Left renal cortex interstitium (tissue), 4 donors: ENCODE measurements at regions not wholly inside any gene's neighbourhood (a gene's known extent, or its start where the extent isn't known, plus 50 kb on each side); places are given as distances from the start of the nearest gene placed in this dataset.

Source experiments
- DNase-seq, 4 donors: peaks; one replicate each; pipeline ENCODE4 v3.0.0-alpha.2; 2013; ENCODE audit warnings: low read depth in 4 of 4, low spot score in 2 of 4, missing footprints in 1 of 4

DNA sequence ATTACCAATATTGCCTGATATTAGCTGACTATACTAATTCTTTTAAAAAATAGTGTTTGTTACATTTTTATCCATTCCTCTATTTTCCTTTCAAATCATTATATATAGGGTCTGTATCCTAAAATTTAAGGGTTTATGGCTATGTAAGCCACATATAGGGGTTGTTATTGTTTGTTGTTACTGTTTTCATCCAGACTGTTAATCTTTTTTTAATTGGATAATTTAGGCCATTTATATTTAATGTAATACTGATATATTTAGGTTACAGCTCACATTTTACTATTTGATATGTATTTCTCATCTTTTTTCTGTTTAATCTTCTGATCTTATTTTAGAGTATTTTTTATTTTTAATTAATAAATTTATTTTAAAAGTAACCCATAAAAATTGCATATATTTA is 487.1 kb upstream of the SGCG start:
- no peak for DNase-seq

DNA sequence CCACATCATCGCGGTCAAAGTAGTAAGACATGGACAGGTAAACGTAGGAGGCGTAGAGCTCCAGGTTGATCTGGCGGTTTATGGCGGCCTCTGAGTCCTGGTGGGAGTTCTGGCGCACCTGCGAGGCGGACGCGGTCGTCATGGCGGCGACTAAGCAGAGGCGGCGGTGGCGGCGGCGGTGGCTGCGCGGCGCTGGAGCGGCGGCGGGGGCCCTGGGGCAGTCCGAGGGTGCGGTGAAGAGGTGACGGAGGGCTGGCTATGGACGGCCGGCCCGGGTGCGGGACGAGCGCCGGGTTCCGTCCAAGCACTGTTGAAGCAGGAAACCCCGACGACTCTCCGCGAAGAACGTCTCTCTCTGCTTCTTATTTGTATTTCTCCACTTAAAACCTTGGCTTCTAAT is 484.3 kb upstream of the SGCG start:
- DNase-seq, result no peak

DNA sequence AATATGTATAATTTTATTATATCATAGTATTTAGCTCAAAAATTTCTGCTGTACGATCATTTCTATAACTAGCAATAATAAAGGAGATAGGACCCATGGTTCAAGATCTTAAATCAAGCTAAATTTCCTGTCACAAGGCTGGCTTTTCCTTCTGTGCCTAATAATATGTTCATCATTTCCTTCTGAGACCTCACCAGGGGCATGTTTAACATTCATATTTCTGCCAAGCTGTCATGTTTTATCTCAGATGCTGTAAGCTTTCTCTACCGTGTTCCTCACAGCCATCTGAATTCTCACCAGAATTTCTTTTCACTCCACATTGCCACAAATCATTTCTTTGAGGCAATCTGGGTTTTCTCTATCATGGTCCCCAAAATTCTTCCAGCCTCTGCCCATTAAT is 482.3 kb upstream of the SGCG start:
- DNase-seq, result no peak

DNA sequence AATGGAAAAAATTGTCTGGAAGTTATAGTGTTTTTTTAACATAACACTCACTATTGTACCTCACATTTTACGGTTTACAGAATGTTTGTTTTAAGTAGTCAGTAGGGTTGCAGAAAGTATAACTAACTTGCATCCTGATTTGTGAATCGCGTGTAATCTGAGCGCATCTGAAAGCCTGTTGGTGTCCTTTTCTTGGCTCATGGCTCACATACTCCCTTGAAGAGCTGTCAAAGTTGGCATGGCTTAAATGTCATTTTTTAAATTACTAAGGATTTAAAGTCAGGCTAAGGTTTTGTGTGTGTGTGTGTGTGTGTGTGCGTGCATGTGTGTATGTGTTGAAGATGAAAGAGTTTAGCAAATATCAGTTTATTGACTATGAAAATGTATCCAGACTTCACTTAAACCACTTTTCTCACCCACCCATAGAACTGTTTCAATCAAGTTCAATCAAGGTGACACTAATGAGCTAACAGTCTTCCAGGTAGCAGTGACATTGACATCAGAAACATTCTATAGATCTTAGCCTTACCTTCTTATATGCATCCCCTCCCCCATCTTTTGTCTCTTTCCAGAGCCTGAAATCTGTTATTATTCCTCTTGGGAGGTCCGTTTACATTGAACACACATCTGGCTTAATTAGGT is 480.4 kb upstream of the SGCG start:
- DNase-seq, result no peak

DNA sequence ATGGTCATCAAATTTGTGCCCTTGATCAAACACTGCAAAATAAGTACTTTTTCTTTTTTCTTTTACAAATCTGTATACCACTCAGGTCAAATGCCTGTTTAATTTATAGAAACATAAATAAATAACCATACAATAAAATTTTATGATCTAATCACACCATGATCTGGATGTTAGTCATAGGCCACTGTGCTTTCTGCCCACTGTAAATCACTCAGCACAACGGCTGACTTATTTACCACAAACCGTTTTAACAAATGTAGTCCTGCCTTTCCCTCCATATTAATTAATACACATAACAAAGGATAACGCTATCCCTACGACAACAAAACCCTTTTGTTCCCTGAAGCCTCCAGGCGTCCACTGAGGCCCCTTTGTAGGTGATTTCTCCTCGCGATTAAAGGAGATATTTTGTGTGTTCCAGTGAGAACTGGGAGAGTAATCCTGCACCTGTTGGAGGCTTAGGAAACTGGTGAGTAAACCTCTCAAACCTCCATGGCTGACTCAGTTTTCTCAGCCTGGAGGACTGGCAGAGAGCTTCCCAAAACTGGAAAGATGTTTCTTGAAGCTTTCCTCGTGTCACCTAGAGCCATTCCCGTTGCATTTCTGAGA is 477.1 kb upstream of the SGCG start:
- DNase-seq, result no peak

DNA sequence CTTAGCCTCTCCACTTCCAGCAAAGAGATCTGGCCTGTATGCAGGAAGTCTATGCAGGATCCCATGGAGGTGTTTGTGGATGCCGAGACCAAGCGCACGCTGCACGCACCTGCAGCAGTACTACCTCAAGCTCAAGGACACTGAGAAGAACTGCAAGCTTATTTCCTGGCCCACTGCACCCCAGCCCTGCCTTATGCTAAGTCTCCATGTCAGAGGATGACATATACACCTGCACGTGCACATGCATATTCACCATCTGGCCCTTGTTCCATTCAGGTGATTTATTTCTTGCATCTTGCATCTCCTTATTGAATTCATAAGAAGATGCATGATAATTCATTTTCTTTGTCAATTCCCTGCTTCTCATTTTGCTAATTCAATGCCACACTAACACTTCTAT is 472.8 kb upstream of the SGCG start:
- no peak for DNase-seq

DNA sequence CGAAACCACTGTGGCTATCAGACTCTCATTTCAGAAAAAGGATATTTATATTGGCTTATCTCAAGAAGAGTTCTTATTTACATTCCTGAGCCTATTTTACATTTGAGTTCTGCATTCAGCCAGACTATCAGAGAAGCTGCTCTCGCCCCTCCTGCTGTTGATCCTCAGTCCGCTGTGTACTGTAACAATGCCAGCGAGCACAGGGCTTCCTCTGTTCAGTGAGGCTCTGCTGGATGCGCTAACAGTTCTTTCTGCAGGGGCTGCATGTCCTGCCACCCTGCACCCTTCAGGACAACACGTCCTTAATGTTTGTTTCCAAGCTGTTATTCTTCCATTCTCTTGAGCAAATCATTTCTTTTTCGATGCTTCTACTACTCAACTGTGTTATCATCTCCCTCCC is 463.7 kb upstream of the SGCG start:
- DNase-seq, result no peak

DNA sequence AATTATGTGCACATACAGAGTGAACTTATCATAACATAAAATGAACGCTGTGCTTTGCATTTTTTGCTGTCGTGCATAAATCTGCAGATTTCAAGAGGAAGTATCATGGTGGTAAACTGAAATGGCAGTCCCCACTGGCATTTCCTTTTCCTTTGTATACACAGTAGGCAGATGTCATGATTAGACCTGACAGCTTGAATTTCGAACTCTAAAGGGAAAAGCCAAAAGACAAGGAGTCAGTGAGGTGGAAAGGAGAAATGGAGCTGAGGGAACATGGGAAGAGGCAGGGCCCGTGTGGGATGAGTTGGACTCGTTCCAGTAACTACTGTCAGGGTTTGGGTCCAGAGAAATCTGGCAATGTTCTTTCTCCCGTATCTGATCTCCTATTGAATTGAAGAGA is 454.1 kb upstream of the SGCG start:
- DNase-seq, result no peak

DNA sequence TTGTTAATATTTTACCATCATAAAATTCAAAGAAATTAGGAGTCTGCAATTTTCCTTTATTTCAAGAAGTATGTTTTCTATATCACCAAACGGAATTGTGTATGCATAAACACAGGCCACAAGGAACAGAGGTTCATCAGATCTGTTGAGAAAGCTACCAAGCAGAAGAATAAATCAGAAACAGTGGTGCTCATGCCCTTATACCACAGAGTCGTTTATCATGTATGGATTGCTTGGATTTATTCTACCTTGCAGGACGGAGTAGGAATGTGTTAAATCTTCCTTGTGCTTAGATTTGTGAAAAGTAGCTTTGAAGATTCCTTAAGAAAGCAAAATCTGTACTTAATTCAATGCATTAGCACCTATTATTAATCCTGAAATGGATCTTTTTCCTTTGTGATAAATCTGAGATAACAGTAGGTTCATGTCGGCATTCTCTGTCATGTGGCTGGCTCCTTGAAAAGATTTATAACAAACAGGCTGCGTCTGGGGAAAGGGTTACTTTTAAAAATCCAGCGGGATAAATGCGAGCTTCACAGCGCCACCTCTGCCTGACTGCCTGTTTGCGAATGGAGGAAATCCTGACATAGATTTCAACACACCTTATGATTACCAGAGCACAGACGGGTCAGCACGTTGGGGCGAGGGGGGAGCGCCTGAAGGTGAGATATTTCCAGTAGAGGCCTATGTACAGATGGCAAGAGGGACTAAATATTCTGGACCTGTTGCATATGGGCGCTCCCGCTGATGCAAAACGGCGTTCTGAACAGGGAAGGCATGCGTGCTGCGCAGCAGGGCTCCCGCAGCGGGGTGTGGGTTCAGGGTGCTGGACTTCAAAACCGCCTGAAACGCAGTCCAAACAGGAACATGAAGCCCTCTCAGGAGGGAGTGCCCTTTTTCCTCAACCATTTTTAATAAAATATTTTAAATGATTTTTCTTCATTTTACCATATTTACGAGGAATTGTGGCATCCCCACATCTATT is 445.5 kb upstream of the SGCG start:
- no peak for DNase-seq

DNA sequence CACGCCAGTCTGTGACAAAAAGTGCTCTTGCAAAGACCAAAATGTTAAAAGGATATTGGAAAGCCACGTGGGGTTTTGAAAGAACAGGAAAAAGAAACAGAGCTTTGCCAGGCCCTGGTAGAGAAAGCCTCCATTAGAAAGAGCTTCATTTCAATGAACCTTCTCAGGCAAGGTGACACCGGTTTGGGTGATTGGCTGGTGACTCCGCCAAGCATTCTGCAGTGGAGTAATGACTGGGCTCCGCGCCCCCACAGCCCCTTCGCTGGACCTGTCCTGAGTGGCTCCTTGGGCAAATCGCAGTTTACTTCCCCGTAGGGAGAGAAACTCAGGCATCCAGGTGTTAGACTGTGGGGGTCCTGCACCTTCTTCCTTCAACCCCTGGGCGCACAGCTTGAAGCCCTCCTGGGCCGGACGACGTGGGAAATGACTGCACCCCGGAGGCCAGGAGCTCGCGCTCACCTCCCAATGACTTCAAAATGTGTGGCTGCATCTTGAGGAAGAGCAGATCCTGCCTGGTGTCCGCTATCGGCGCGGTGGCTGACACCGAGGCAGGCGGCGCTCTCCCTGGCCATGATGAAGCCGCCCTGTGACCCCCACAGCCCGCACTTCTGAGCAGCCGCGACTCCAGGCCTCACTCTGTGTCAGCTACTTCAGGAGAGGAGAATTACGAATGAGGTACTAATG is 444.6 kb upstream of the SGCG start:
- no peak for DNase-seq

DNA sequence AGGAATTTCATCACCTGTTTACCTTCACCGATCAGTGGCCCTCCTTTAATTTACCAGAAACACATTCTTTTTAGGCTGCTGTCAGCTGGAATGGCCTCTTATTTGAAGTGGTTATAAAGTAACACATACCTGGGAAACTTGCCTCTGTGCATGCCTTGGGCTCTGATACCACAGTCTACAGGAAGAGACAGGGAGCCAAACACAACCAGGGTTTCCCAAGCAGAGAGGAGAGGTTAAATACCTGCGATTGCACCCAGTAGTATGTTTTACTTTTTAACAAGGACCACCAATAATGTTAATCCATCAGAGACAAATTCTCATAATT is 444.0 kb upstream of the SGCG start:
- no peak for DNase-seq

DNA sequence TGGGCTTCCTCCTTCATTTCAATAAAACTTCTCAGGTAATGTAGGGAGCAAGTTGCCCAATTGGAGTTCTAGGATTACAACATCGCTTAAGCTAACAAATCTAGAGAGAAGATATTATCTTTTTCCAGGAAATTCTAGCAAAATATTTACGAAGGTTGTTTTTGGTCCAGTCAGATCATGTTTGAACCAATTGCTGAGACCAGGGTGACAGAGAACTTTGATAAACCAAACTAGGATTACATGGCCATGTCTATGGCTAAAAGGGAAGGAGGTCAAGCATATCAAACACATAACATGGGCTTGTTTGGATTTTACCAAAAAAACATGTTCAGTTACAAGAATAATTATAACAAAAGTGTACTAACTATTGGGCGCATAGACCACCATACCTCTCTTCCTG is 442.4 kb upstream of the SGCG start:
- DNase-seq, result no peak

DNA sequence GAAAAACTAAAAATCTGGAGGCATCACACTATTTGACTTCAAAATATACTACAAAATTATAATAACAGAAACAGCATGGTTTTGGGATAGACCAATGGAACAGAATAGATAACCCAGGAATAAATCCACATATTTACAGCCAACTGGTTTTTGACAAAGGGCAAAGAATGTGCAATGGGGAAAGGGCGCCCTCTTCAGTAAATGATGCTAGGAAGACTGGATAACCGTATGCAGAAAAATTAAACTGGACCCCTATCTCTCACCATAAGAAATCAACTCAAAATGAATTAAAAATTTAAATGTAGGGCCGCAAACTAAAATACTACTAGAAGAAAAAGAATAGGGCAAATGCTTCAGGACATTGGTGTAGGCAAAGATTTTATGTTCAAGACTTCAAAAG is 440.5 kb upstream of the SGCG start:
- DNase-seq, result no peak

DNA sequence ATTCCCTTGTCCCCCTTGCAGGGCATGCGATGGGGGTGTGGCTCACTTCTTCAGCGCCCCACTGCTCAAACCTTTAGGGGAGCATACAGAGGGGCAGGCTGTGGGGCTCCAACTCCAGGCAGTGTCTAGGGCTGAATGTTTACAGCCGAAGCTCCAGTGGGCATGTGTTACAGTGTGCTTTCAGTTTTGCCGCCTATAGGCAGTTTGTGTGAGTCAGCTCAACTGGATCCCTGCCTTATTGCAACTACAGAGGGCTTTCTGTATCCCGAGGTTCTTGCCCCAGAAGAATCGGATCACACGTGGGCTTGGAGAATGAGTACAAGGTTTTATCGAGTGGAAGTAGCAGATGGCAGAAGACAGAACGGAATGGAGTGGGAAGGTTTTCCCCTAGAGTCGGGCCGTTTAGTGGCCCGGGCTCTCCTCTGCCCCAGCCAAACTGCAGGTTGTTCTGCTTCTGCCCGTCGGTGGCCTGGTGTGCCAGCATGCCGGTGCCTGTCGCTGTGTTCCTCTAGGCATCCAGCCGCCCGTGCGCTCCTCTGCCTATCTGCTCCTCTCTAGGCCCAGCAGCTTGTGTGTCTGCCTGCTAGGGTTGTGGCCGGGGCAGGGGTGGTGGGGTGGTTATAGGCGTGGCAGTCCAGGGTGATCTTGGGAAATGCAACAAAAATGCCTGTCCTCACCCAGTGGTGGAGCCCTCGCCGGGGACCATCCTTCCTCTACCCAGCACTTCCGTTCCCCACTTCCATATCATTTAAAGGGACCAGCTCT is 435.9 kb upstream of the SGCG start:
- no peak for DNase-seq

DNA sequence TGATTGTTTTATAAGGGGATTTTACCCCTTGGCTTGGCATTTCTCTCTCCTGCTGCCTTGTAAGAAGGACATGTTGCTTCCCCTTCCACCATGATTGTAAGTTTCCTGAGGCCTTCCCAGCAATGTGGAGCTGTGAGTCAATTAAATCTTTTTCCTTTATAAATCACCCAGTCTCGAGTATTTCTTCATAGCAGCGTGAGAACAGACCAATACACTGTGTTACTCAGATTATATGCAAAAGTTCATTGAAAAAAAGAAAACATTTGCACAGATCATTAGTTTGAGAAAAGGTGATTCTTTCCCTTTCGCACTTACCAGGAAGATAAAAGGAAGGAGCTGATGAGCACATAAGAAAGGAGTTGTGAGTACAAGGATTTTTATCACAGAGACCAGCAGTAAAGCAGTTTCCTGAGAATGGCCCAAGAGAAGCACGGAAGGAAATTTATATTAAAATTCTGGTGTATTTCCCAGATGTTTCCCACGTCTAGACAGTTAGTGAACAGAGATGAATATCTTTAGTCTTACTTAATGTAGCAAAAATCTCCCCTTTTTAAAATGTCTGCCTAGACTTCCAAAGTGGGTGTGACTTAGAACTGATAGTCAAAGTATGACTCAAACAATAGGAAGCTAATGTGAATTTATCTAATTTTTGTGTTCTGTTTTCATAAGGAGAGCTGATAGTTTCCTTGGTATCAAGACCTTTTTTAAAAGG is 431.8 kb upstream of the SGCG start:
- no peak for DNase-seq

DNA sequence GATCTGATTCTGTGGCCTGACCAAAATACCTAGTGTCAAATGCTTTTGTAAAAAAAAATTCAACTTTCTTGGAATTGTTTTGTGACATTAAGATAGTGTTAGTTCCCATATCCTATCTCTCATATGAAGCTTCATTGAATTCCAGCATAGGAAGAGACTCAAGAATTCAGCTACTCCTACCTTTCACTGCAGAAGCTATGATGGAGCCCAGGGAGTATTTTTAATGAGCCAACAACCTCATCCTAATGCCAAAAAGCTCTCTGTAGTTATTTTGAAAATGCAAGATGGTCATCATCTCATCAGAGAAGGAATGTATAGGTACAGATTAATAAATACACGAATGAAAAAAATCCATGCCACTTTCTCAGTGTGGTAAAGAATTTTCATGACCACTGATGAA is 431.2 kb upstream of the SGCG start:
- no peak for DNase-seq

DNA sequence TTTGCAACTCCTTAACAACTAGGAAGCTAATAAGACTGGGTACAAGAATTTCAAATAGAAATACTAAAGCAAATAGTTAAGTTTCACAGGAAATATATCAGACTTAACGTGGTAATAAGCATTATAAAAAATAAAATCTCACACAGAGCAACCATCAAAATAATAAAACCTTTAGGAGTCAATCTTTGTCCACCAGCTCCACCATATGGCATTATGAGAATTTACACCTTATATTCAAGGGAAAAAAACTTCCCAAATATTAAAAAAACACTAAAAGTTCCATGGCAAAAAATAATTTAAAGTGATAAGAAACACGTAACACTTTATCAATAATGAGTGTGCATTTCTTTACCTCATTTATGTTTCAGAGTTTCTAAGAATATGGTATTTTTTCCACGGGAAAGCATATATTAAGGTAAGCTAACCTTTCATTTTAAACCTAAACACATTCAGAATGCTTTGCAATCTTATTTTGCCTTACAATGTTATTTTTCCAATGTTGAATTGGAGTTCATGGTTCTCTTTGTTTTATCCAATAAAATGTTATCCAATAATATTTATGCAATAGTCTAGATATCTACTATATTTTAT is 423.2 kb upstream of the SGCG start:
- no peak for DNase-seq

DNA sequence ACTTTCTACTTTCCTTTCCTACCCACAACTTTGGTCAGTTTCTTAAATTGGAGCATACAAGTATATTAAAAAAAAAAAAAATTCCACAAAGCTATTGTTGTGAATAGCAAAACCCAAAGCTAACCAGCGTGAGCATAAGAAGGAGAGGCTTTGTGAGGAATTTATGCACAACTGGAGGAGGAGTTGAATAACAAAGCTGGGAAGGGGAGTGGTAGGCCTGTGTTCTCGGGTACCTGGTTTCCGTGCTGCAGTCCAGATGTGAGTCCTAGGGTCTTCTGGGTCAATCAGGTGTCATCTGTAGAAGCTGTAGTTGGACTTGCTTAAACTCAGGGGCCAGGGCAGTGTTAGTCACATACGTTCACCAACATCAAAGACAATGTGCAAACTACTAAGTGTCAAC is 422.5 kb upstream of the SGCG start:
- no peak for DNase-seq

DNA sequence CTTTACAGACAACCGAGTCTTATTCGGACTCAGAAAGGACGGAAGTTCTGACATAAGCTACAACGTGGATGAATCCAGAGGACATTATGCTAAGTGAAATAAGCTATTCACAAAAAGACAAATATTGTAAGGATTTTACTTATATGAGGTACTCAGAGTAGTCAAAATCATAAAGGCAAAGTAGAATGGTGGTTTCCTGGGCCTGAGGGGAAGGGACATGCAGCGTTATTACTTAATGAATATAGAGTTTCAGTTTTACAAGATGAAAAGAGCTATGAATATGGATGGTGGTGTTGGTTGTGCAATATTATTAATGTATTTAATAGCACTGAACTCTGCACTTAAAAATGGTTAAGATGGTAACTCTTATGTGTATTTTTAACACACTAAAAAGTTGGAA is 419.1 kb upstream of the SGCG start:
- no peak for DNase-seq

DNA sequence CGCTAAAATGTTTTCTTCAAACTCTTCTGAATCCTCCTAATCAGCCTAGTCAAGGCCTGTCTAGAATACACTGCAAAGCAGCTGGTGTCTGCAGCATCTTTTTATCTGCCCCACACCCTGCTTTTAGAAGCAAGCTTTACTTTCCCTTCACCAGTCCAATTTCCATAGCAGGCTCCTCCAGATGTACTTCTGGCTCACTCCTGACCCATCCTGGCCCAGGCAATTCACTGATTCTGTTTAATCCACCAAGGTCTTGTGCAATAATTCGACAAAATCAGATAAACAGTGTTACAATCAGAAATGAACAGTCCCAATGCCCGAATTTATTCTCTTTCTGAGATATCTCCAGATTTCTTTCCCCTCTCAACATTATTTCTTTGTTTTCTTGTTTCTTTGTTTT is 415.2 kb upstream of the SGCG start:
- DNase-seq, result no peak
